NCI-H187 (cell line): ENCODE measurements at regions not wholly inside any gene's neighbourhood (a gene's known extent, or its start where the extent isn't known, plus 50 kb on each side); places are given as distances from the start of the nearest gene placed in this dataset.
"Not testable (repeated sequence)": the region's sequence is repeated elsewhere in the genome, so short reads cannot be mapped to it uniquely, and the experiment has no call there.

Experiments
- DNase-seq, 2 experiments: peaks; one replicate each; lab custom pipeline; 2025; lab: John Stamatoyannopoulos, UW

DNA sequence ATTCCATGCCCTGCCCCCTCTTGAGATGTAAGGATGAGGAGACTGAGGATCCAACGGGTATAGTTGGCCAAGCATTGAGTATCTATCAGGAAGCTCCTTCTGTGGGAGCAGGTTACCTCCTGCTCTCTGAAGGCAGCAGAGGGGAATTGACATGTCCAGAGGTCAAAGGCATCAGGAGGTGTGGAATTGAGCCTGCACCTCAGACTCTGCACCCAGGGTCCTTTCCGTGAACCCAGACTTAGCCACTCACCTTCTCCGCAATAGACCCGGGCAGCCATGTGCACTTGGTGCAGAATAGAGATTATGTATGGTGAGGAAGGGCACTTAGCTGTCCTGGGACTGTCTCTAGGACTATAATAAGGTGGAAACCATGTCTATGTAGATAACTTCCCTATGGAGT, 399.0 kb upstream of the TPM1 start:
- no peak for DNase-seq

DNA sequence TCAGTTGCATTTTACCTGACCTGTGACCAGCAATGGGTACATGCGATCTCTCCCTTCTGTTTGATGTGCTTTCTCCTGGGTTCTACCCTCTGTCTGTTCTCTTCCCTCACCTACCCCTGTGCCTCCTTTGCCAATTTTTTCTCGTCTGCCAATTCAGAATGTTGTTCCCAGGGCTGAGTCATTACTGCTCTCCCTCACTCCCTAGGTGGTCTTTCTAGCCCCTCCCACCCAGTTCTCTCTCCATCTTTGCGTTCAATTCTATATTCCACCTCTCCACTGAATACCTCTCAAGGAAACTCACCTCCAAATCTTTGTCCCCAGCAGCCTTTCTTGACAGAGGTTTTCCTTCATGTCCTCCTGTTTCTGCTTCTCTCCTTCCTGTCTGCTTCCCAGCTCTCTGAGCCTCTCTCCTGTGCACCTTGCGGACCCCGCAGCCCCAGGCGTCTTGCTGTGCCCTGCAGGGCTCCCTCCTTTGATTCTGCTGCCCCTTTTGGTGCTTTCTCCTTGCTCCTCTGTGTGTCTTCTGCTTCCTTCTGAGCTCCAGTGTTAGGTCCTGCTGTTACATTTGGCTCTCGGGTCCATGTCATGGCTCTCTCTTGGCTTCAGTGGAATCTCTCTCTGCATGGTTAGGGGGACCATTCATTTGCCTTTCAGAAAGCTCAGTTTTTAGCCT, 398.2 kb upstream of the TPM1 start:
- DNase-seq, result no peak

DNA sequence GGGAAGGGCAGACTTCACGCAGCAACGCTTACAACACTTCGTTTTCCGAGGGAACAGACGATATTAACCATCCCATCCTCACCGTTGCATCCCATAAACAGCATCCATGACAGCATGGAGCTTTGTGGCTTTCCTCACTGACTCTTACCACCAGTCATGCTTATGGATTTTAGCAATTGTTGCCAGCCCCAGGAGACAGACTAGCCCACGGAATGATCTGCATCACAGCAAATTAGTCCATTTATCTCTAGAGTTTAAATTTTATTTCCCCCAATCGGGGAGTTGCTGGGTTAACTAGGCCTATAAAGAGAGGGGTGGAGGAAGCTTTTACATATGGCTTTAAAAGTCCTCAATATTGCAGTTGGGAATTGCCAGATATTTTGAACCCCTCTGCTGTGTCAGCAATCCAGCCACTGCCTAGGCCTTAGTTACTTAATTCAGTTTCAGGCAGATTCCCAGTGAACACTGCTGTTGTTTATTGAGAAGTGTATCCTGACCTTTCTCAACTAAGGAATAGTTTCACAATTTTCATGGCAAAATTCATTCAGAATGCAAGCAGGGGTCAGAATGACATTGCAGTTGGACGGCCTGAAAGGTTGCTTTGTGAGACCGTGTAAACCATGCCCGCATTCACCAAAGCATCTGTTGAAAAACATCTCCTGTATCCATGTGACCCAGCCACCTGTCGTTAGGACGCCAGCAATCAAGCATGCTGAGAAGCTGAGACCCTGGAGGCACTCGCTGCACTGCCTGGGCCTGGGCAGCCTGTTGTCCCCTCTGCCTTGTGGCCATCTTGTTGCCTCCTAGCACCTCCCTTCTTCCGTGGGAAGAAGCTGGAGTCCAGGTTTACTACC, 397.4 kb upstream of the TPM1 start:
- DNase-seq, result no peak

GRCh38 chr15:62647202-62647842, 395.2 kb upstream of the TPM1 start:
- DNase-seq, result no peak

DNA sequence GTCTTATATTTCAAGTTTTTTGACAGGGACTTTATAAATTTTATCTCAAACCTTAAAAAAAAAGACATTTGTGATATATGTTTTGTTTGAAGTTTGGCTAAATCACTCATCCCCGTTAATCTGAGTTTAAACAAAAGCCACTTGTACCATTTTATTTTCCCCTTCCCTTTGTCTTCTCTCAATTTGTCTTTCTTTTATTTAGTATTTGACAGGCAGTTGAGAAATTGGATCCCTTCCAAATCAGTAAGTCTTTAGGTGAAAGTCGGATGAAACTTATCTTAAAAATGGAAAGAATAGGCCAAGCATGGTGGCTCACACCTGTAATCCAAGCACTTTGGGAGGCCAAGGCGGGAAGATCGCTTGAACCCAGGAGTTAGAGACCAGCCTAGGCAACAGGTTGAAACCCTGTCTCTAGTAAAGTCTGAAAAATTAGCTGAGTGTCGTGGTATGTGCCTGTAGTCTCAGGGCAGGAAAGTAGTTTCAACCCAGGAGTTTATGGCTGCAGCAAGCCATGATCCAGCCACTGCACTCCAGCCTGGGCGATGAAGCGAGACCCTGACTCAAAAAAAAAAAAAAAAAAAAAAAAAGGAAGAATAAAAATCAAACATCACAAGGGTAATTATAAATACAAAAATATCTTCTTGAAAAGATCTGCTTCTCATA, 394.6 kb upstream of the TPM1 start:
- no peak for DNase-seq

DNA sequence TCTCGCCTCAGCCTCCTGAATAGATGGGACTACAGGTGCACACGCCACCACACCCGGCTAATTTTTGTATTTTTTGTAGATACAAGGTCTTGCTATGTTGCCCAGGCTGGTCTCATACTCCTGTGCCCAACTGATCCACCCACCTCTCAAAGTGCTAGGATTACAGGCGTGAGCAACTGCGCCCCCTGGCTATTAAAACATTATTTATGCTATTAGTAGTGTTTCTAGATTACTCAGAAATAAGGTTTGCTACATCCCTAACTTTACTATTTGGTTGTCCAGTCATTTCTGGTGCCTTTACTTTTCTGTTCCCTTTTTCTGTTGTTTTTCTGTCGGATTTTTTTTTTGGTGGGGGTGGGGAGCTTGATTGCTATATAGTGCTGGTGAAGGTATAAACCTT, 393.6 kb upstream of the TPM1 start:
- no peak for DNase-seq

DNA sequence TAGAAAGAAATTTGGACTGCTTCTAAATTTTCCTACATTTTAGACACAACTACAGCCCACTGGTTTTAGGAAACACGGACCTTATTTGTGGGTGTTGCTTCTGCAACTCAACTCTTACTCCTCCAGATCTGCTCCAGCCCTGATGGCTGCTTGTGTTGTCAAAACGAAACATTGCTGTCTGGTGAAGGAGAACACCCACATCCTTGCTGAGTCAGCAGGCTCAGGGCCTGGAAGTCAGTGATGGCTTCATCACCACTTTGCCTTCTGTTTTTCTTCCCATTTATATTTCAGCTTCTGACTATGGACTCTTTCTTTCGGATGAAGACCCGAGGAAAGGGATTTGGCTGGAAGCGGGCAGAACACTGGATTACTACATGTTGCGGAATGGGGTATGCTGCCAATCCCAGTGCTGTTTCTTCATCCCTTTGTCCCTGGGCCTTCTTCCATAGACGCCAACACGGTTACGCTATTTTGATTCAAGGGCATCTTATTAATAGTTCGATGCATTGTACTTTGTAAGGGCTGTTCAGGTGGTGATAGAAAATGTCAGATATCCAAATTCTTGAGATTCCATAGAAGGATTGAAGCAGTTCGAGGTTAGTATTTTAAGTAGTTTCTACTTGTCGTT, 392.6 kb upstream of the TPM1 start:
- DNase-seq, result no peak

DNA sequence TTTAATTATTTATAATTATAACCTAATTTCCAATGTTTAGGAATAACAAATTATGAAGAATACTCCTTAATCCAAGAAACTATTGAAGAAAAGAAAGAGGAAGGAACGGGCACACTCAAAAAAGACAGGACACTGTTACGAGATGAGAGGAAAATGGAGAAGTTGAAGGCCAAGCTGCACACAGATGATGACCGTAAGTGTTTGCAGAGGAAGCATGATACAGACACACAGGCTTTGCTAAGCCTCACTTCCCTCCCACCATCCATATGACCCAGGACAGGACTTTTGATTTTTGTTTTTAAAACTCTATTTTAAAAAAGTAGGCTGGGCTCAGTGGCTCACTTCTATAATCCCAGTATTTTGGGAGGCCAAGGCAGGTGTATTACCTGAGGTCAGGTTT, 389.4 kb upstream of the TPM1 start:
- no peak for DNase-seq

DNA sequence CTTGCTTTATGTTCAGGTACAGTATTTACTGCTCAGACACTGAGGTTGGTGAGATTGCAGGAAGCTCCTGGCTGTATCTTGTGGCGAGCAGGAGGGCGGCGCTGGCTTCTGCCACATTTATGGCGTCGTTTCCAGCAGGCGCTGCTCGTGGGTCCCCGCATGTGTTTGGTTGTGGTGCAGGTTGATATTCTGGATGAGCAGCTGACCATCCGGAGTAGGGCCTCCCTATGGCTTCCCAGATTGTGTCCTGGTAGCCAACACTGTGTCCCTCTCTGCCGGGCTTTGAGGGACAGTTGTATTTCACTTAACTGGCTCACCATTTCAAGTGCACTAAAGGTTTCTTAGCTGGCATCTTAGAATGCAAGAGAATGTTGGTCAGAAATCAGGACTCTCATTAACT, 386.5 kb upstream of the TPM1 start:
- no peak for DNase-seq

DNA sequence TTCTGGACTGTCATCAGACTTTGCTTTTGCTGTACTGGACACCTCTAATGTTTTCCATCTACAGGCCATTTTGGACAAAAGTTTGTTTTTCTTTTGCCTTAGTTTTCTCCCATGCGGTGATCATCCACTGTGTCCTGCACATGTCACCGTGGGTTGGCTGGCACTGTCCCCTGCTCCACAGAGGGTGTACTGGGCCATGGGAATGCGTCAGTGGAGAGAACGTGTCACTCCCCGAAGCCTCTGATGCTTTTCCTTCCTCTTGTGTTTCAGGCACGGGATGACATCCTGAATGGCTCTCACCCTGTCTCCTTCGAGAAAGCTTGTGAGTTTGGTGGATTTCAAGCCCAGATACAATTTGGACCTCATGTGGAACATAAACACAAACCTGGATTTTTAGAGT, 385.0 kb upstream of the TPM1 start:
- DNase-seq, result not testable (repeated sequence)

DNA sequence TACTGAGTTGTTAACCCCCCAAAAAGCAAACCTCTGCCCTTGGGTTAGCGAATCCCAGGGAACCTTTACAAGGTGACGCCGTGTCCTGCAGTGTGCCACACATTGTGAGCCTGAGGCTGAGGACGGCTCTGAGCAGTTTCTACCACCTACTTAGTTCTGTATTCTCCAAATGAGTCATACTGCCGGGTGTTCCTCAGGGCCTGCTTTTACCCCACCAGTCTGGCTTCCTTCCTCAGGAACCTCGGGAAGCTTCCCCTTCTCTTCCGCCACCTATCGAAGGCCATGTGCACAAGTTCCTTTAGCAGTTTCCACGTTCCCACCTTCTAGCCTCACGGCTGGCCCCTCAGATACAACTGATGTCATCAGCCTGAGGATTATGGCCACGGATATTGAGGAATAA, 384.0 kb upstream of the TPM1 start:
- DNase-seq, result no peak

DNA sequence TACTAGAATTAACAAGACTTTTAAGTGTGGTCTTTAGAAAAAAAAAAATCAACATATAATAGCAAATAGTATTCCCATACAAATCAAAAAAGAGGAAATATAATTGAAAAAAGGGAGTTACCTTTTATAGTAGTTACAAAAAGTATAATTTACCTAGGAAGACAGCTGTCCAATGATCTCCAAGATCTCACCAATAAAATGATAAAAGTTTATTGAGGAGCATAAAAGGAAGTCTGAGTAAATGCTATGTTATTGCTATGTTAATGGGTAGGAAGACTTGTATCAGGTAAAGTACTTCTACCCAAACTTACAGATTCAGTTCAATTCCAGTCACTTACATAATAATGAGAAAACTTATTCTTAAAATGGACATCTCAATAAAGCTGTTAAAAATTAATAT, 379.0 kb upstream of the TPM1 start:
- DNase-seq, result no peak

DNA sequence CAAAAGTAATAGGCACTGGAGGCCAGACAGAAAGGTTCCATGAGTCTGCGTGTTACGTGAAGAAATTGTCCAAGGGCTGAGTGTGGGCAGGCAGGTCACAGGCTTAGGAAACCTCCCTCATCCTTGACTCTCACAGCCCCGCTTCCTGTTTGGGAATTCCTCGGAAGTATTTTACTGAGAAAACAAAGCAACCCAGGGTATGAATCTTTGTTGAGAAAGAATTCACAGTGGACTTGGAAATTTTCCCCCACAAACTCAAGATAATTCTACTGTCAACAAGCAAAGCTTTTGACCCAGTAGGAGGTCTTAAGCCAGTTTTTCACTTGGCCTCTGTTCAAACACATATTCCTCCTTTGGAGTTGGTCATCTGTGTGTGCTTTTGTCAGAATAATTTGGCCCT, 377.1 kb upstream of the TPM1 start:
- DNase-seq, result no peak

- no peak for DNase-seq
Observed at GRCh38 chr15:62666046-62666445, 376.5 kb upstream of the TPM1 start.

DNA sequence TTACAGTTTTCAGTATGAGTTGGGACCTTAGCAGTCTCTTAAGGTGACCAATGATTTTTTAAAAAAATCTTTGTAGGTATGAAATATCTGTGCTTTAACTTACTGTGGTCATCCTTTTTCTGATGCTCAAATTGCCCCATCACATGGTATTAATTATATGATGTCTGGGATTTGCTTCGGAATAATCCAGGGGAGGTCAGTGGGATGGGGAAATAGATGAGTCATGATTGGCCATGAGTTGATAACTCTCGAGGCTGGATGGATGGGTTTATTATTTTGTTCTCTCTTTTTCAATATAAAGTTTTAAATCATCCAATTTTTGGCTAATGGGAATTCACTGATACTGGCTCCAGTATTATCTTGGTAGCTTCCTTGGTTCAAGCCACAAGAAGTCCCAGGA, 370.3 kb upstream of the TPM1 start:
- no peak for DNase-seq

GRCh38 chr15:62676891-62677290, 365.7 kb upstream of the TPM1 start:
- no peak for DNase-seq

GRCh38 chr15:62681939-62682896, 360.3 kb upstream of the TPM1 start:
- DNase-seq, result no peak

DNA sequence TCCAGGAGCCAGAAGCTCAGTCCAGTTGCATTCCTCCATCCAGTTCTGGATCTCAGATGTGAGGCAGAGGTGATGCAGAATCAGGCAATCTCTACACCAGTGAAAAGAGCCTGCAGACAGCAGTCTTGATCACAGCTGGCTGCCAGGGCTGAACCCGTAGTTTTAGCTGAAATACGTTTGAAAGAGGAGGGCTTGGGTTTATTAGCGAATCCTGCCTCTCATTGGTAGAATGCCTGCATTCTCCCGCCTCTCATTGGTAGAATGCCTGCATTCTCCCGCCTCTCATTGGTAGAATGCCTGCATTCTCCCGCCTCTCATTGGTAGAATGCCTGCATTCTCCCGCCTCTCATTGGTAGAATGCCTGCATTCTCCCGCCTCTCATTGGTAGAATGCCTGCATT, 359.4 kb upstream of the TPM1 start:
- DNase-seq, result not testable (repeated sequence)

DNA sequence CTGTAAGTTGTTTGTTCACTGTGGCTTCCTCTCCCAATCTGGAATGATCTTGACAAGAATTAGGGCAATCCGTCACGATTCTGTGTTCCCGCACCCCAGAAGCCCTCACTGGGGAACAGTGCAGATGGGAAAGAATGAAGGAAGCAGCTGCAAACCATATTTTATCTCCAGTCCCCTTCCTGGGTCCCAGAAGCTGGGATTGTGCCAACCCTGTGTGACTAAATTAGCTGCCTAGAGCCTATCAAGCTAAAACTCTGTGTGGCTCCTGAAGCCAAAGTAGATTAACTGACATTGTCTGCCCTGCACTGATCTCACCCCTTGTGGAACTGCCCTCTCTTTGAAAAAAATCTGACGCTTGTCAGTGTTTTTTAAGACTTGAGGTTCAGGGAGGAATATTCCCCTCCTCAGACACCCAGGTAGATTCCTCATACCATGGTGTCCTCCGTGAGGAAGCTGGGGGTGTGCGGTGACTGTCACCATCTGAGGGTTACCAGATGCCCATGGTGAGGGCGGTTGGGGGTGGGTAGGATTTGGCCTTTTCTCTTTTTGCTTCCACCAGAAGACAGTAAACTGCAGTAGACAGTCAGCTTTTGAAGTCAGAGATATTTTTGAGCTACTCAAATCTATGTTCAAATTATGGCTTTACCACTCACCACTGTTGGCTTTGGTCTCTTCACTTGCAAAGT, 358.3 kb upstream of the TPM1 start:
- DNase-seq, result no peak

GRCh38 chr15:62691008-62691407, 351.5 kb upstream of the TPM1 start:
- no peak for DNase-seq
